ENCODE measurements at regions not wholly inside any gene's neighbourhood (a gene's known extent, or its start where the extent isn't known, plus 50 kb on each side); places are given as distances from the start of the nearest gene placed in this dataset.

GRCh38 chr13:31444266-31444856 lies 244.6 kb downstream of the B3GLCT start:
- POLR2A ChIA-PET, result no interaction called here
- no peak overlapping the region for H3K4me3 ChIP-seq (ENCODE audit: low read depth, low read length)
- CTCF ChIA-PET, result interaction anchor here (0.9 to 2.9 kb wide), 2 partner anchors 19 to 298 kb away, joined by 3 to 13 read pairs; no protein-coding TSS in a partner anchor
- no peak for DNase-seq (ENCODE audit: low read depth, low spot score)
- no peak for TF ChIP-seq CTCF (IDR thresholded peaks at IDR 0.05; ENCODE audit: insufficient read depth, low read length, missing control alignments)

GRCh38 chr13:31452525-31452924 lies 252.8 kb downstream of the B3GLCT start:
- CTCF ChIA-PET, result no interaction called here
- POLR2A ChIA-PET, result no interaction called here
- DNase-seq (ENCODE audit: low read depth, low spot score), result no peak
- no peak overlapping the region for H3K4me3 ChIP-seq (ENCODE audit: low read depth, low read length)
- no peak for TF ChIP-seq CTCF (IDR thresholded peaks at IDR 0.05; ENCODE audit: insufficient read depth, low read length, missing control alignments)

GRCh38 chr13:31455581-31455980 lies 255.8 kb downstream of the B3GLCT start:
- CTCF ChIA-PET, result no interaction called here
- no peak for DNase-seq (ENCODE audit: low read depth, low spot score)
- H3K4me3 ChIP-seq (ENCODE audit: low read depth, low read length), result no peak overlapping the region
- POLR2A ChIA-PET, result no interaction called here
- no peak for TF ChIP-seq CTCF (IDR thresholded peaks at IDR 0.05; ENCODE audit: insufficient read depth, low read length, missing control alignments)

- H3K4me3 ChIP-seq (ENCODE audit: low read depth, low read length), result no peak overlapping the region
- DNase-seq (ENCODE audit: low read depth, low spot score), result no peak
- no peak for TF ChIP-seq CTCF (IDR thresholded peaks at IDR 0.05; ENCODE audit: insufficient read depth, low read length, missing control alignments)
- ChIA-PET POLR2A (no interaction called here), CTCF (interaction anchor here (1.2 kb wide), 1 partner anchor 22 kb away, joined by 6 read pairs; no protein-coding TSS in a partner anchor)
These were observed 256.3 kb downstream of the B3GLCT start for GRCh38 chr13:31456056-31456455.

GRCh38 chr13:31460061-31460460 lies 260.3 kb downstream of the B3GLCT start:
- ChIA-PET POLR2A (no interaction called here), CTCF (interaction anchor here (1.8 kb wide), 1 partner anchor 36 kb away, joined by 6 read pairs; no protein-coding TSS in a partner anchor)
- no peak for TF ChIP-seq CTCF (IDR thresholded peaks at IDR 0.05; ENCODE audit: insufficient read depth, low read length, missing control alignments)
- no peak for DNase-seq (ENCODE audit: low read depth, low spot score)
- H3K4me3 ChIP-seq (ENCODE audit: low read depth, low read length), result no peak overlapping the region

- POLR2A ChIA-PET, result no interaction called here
- CTCF ChIA-PET, result interaction anchor here (0.9 kb wide), 1 partner anchor 14 kb away, joined by 3 read pairs; no protein-coding TSS in a partner anchor
- DNase-seq (ENCODE audit: low read depth, low spot score), result no peak
- TF ChIP-seq CTCF (IDR thresholded peaks at IDR 0.05; ENCODE audit: insufficient read depth, low read length, missing control alignments), result no peak
- no peak overlapping the region for H3K4me3 ChIP-seq (ENCODE audit: low read depth, low read length)
These were observed 262.1 kb downstream of the B3GLCT start for GRCh38 chr13:31461923-31462322.
